ENCODE measurements at regions not wholly inside any gene's neighbourhood (a gene's known extent, or its start where the extent isn't known, plus 50 kb on each side); places are given as distances from the start of the nearest gene placed in this dataset.

DNA sequence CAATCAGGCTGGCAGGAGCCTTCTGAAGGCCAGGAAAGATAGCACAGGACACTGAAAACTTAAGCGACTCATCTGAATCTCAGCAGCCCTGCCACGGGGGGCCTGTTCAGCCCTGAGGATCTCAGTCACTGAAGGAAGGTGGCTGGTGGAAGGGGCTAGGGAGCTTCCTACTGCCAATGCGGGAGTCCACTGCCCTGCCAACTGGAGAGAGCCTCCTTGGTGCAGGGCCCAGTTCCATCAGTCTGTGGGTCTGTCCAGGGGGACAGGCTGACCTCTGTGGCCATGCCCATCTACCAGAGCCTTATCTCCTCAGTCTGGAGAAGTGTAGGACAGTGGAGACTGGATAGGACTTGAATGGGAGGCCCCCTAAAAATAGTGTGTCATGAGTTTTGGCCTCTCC, 1851.6 kb downstream of the TP53TG3F start:
- no peak overlapping the region for H3K27ac ChIP-seq (ENCODE audit: low read depth, low read length)
- TF ChIP-seq, protein P1, sequence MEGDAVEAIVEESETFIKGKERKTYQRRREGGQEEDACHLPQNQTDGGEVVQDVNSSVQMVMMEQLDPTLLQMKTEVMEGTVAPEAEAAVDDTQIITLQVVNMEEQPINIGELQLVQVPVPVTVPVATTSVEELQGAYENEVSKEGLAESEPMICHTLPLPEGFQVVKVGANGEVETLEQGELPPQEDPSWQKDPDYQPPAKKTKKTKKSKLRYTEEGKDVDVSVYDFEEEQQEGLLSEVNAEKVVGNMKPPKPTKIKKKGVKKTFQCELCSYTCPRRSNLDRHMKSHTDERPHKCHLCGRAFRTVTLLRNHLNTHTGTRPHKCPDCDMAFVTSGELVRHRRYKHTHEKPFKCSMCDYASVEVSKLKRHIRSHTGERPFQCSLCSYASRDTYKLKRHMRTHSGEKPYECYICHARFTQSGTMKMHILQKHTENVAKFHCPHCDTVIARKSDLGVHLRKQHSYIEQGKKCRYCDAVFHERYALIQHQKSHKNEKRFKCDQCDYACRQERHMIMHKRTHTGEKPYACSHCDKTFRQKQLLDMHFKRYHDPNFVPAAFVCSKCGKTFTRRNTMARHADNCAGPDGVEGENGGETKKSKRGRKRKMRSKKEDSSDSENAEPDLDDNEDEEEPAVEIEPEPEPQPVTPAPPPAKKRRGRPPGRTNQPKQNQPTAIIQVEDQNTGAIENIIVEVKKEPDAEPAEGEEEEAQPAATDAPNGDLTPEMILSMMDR (IDR thresholded peaks at IDR 0.05; ENCODE audit: extremely low read depth, low read depth, low read length): no peak
- no peaks in the 10 kb centered on the region for H4K20me1 ChIP-seq (ENCODE audit: insufficient read depth, low read length)
- H3K4me1 ChIP-seq (ENCODE audit: insufficient read depth, low read length): no peaks in the 10 kb centered on the region
- no peaks in the 10 kb centered on the region for H3K79me2 ChIP-seq (ENCODE audit: insufficient read depth, low read length)
- H2AFZ ChIP-seq (ENCODE audit: low read length): no peak overlapping the region
- H3K4me3 ChIP-seq (ENCODE audit: insufficient read depth, low read length): no peak overlapping the region
- H3K4me2 ChIP-seq (ENCODE audit: insufficient read depth, low read length): no peak overlapping the region
- H3K27me3 ChIP-seq (ENCODE audit: insufficient read depth, low read length): no peaks in the 10 kb centered on the region
- no peaks in the 10 kb centered on the region for H3K36me3 ChIP-seq (ENCODE audit: insufficient read depth, low read length)
- peaks cover 2% of the 10 kb centered on the region for H3K9me3 ChIP-seq (ENCODE audit: low read depth, low read length)
- DNase-seq (ENCODE audit: insufficient read length, low spot score, missing footprints): no peak

DNA sequence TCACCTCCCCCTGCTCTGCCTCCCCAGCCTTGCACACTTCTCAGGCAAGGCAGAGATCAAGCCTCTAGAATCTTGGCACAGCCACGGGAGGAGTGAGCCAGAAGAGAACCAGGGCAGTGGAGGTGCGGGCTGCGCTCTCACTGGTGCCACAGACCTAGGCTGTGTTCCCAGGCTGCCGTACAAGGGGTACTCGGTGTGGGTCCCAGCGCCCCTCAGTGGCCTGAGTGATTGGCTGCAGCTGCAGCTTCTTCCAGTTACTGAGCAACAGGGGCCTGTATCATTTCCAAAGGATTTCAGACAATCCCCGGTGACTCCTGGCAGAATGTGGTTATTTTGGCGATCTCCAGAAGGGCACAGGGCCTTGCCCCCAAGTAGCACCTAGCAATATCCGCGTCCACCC, 1852.1 kb downstream of the TP53TG3F start:
- Histone ChIP-seq H4K20me1 (ENCODE audit: insufficient read depth, low read length) (no peaks in the 10 kb centered on the region), H3K79me2 (ENCODE audit: insufficient read depth, low read length) (no peaks in the 10 kb centered on the region), H3K27ac (ENCODE audit: low read depth, low read length) (no peak overlapping the region), H3K9me3 (ENCODE audit: low read depth, low read length) (peaks cover 4% of the 10 kb centered on the region), H3K36me3 (ENCODE audit: insufficient read depth, low read length) (no peaks in the 10 kb centered on the region), H3K4me2 (ENCODE audit: insufficient read depth, low read length) (no peak overlapping the region), H3K4me1 (ENCODE audit: insufficient read depth, low read length) (no peaks in the 10 kb centered on the region), H3K4me3 (ENCODE audit: insufficient read depth, low read length) (no peak overlapping the region), H3K27me3 (ENCODE audit: insufficient read depth, low read length) (no peaks in the 10 kb centered on the region), H2AFZ (ENCODE audit: low read length) (no peak overlapping the region)
- TF ChIP-seq, protein P1 (IDR thresholded peaks at IDR 0.05; ENCODE audit: extremely low read depth, low read depth, low read length): no peak
- peak; percentile 44 for DNase-seq (ENCODE audit: insufficient read length, low spot score, missing footprints)

DNA sequence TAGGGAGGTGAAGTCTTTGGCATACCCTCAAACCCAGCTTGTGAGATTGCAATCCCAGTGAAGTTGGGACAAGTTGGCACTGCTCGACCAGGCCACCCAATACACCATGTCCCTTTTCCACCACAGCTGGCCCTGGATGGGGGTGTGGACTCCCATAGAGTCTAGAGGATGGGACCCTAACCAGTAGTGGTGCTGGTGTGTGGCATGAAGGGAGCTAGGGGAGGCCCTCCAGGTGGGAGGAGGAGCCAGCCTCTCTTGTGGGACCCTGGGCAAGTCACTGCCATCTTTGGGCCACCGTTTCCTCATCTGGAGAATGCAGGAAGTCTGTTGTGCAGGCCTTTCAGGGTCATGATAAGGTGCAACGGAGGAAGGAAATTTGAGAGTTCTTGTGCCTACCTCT, 1854.9 kb downstream of the TP53TG3F start:
- no peak overlapping the region for H2AFZ ChIP-seq (ENCODE audit: low read length)
- no peaks in the 10 kb centered on the region for H4K20me1 ChIP-seq (ENCODE audit: insufficient read depth, low read length)
- H3K27me3 ChIP-seq (ENCODE audit: insufficient read depth, low read length): no peaks in the 10 kb centered on the region
- no peak overlapping the region for H3K4me3 ChIP-seq (ENCODE audit: insufficient read depth, low read length)
- no peak overlapping the region for H3K4me2 ChIP-seq (ENCODE audit: insufficient read depth, low read length)
- TF ChIP-seq, protein P1 (IDR thresholded peaks at IDR 0.05; ENCODE audit: extremely low read depth, low read depth, low read length): no peak
- H3K27ac ChIP-seq (ENCODE audit: low read depth, low read length): no peak overlapping the region
- no peaks in the 10 kb centered on the region for H3K79me2 ChIP-seq (ENCODE audit: insufficient read depth, low read length)
- peak; percentile 76 for DNase-seq (ENCODE audit: insufficient read length, low spot score, missing footprints)
- H3K9me3 ChIP-seq (ENCODE audit: low read depth, low read length): peaks cover 4% of the 10 kb centered on the region
- H3K4me1 ChIP-seq (ENCODE audit: insufficient read depth, low read length): no peaks in the 10 kb centered on the region
- no peaks in the 10 kb centered on the region for H3K36me3 ChIP-seq (ENCODE audit: insufficient read depth, low read length)

DNA sequence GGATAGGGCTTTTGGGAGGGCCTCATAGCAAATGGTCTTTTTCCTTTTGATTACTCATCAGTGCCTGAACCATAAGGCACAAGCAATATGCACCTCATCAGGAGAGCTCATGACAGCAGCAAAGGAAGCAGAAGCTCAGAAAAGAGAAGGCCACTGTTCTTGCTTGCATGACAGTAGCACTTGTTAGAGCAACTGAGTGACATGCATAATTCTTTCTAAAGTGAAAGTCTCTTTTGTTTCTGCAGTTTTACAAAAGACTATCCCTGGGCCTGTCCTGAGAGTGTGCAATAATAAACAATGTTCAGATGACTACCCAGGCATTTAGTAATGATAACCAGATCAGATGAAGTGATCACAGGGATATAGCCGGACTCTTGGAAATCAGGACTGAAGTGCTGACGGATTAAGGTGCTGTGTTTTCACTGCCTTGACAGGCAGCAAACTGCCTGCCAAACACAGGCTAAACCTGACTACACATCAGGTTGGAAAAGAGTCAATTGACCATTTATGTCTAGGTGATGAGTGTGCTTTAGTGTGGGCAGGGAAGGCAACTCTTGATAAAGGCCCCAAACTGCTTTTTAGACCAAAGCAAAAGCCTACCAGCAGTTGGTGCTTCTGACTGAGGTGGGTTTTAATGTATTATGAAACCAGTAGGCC, 1860.3 kb downstream of the TP53TG3F start:
- TF ChIP-seq, protein P1 (IDR thresholded peaks at IDR 0.05; ENCODE audit: extremely low read depth, low read depth, low read length): no peak
- H3K4me1 ChIP-seq (ENCODE audit: insufficient read depth, low read length): no peaks in the 10 kb centered on the region
- H4K20me1 ChIP-seq (ENCODE audit: insufficient read depth, low read length): no peaks in the 10 kb centered on the region
- H3K36me3 ChIP-seq (ENCODE audit: insufficient read depth, low read length): no peaks in the 10 kb centered on the region
- no peak overlapping the region for H2AFZ ChIP-seq (ENCODE audit: low read length)
- H3K9me3 ChIP-seq (ENCODE audit: low read depth, low read length): peaks cover 2% of the 10 kb centered on the region
- H3K4me2 ChIP-seq (ENCODE audit: insufficient read depth, low read length): no peak overlapping the region
- H3K79me2 ChIP-seq (ENCODE audit: insufficient read depth, low read length): no peaks in the 10 kb centered on the region
- no peak for DNase-seq (ENCODE audit: insufficient read length, low spot score, missing footprints)
- no peak overlapping the region for H3K4me3 ChIP-seq (ENCODE audit: insufficient read depth, low read length)
- no peak overlapping the region for H3K27ac ChIP-seq (ENCODE audit: low read depth, low read length)
- no peaks in the 10 kb centered on the region for H3K27me3 ChIP-seq (ENCODE audit: insufficient read depth, low read length)

Measured in osteoblast (primary cell).